ENCODE measurements at regions not wholly inside any gene's neighbourhood (a gene's known extent, or its start where the extent isn't known, plus 50 kb on each side); places are given as distances from the start of the nearest gene placed in this dataset.
"Not testable (repeated sequence)": the region's sequence is repeated elsewhere in the genome, so short reads cannot be mapped to it uniquely, and the experiment has no call there.

GRCh38 chr12:68984796-68985573 lies 52.0 kb upstream of the CPM start:
- in situ Hi-C loops (cut with HindIII; ENCODE audit: low sequenced_read_pairs), result no loop called here

GRCh38 chr12:68997526-68997925 lies 64.6 kb upstream of the CPM start:
- in situ Hi-C loops (cut with HindIII; ENCODE audit: low sequenced_read_pairs), result not testable (repeated sequence)

GRCh38 chr12:68998041-68998440 lies 65.1 kb upstream of the CPM start:
- in situ Hi-C loops (cut with HindIII; ENCODE audit: low sequenced_read_pairs), result no loop called here

GRCh38 chr12:69000074-69000473 lies 67.1 kb upstream of the CPM start:
- in situ Hi-C loops (cut with HindIII; ENCODE audit: low sequenced_read_pairs), result no loop called here

- in situ Hi-C loops (cut with HindIII; ENCODE audit: low sequenced_read_pairs), result no loop called here
Observed at GRCh38 chr12:69000540-69001243, 67.7 kb upstream of the CPM start.

GRCh38 chr12:69001251-69001650 lies 68.3 kb upstream of the CPM start:
- in situ Hi-C loops (cut with HindIII; ENCODE audit: low sequenced_read_pairs), result no loop called here

GRCh38 chr12:69002969-69003368 lies 70.0 kb upstream of the CPM start:
- in situ Hi-C loops (cut with HindIII; ENCODE audit: low sequenced_read_pairs), result no loop called here

- in situ Hi-C loops (cut with HindIII; ENCODE audit: low sequenced_read_pairs), result no loop called here
Observed at GRCh38 chr12:69003991-69004390, 71.0 kb upstream of the CPM start.

- in situ Hi-C loops (cut with HindIII; ENCODE audit: low sequenced_read_pairs), result no loop called here
Observed at GRCh38 chr12:69007101-69007854, 74.3 kb upstream of the CPM start.

GRCh38 chr12:69007855-69008351 lies 74.9 kb upstream of the CPM start:
- in situ Hi-C loops (cut with HindIII; ENCODE audit: low sequenced_read_pairs), result no loop called here

- in situ Hi-C loops (cut with HindIII; ENCODE audit: low sequenced_read_pairs), result no loop called here
Observed at GRCh38 chr12:69008520-69008919, 75.5 kb upstream of the CPM start.

GRCh38 chr12:69014047-69014446 lies 81.1 kb upstream of the CPM start:
- in situ Hi-C loops (cut with HindIII; ENCODE audit: low sequenced_read_pairs), result no loop called here

- in situ Hi-C loops (cut with HindIII; ENCODE audit: low sequenced_read_pairs), result no loop called here
Observed at GRCh38 chr12:69015017-69015416, 82.0 kb upstream of the CPM start.

- in situ Hi-C loops (cut with HindIII; ENCODE audit: low sequenced_read_pairs), result no loop called here
Observed at GRCh38 chr12:69015831-69016230, 82.9 kb upstream of the CPM start.

GRCh38 chr12:69019082-69019481 lies 86.1 kb upstream of the CPM start:
- in situ Hi-C loops (cut with HindIII; ENCODE audit: low sequenced_read_pairs), result no loop called here

GRCh38 chr12:69019910-69020309 lies 86.9 kb upstream of the CPM start:
- in situ Hi-C loops (cut with HindIII; ENCODE audit: low sequenced_read_pairs), result no loop called here

- in situ Hi-C loops (cut with HindIII; ENCODE audit: low sequenced_read_pairs), result no loop called here
Observed at GRCh38 chr12:69022674-69023073, 89.7 kb upstream of the CPM start.

GRCh38 chr12:69023840-69024239 lies 90.9 kb upstream of the CPM start:
- in situ Hi-C loops (cut with HindIII; ENCODE audit: low sequenced_read_pairs), result no loop called here

- in situ Hi-C loops (cut with HindIII; ENCODE audit: low sequenced_read_pairs), result no loop called here
Observed at GRCh38 chr12:69024413-69024812, 91.4 kb upstream of the CPM start.

- in situ Hi-C loops (cut with HindIII; ENCODE audit: low sequenced_read_pairs), result no loop called here
Observed at GRCh38 chr12:69024907-69025306, 91.9 kb upstream of the CPM start.

- in situ Hi-C loops (cut with HindIII; ENCODE audit: low sequenced_read_pairs), result no loop called here
Observed at GRCh38 chr12:69026336-69026735, 93.4 kb upstream of the CPM start.

Data from DLD1 (cell line).